ENCODE measurements at regions not wholly inside any gene's neighbourhood (a gene's known extent, or its start where the extent isn't known, plus 50 kb on each side); places are given as distances from the start of the nearest gene placed in this dataset.

- DNase-seq, result no peak
Measured at GRCh38 chr18:55819448-55819847, 231.5 kb upstream of the TCF4 start.

DNA sequence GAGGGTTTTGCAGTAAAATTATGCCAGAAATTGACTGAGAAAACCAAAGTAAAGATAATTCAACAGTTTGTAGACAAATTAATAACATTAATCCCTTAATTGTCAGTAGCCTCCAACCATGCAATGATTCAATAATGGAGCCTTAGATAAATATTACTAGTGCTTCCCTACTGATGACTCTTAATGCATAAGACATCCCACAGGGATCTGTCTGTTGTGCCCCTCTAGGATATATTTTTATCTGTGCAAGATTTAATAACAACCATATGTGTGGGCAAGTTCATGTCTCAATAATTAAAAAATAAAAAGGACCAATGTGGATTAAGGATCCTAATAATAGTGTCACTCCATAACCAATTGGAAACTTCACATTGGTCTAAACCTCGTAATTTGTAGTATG lies 230.3 kb upstream of the TCF4 start:
- no peak for DNase-seq

GRCh38 chr18:55811925-55812324 lies 223.9 kb upstream of the TCF4 start:
- DNase-seq, result no peak

GRCh38 chr18:55805666-55806065 lies 217.7 kb upstream of the TCF4 start:
- no peak for DNase-seq

DNA sequence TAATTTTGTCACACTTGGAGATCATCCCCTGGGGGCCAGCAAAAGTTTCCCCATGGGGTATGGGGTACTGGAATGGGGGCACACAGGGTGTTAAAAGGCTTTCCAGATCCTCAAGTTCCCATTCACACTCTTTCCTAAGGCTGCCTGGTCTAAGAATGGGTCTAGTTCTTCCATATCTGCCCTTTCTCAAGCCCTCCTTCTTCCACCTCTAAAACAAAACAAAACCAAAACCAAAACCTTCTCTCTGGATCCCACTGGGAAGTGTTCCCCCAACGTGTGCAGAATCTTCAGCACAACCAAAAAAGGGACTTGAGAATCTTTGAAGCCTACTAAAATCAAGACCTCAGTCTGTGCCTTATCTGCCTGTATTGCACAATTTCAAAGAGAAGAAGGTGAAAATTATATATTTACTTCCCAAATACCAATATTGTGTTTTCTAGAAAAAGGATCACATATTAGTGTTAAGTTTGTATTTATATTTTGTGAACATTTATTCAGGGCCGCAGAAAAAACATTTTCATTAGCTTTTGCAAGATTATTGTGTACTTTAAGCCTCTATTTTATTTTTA lies 207.2 kb upstream of the TCF4 start:
- DNase-seq, result no peak

GRCh38 chr18:55794288-55795052 lies 206.5 kb upstream of the TCF4 start:
- DNase-seq, result no peak

DNA sequence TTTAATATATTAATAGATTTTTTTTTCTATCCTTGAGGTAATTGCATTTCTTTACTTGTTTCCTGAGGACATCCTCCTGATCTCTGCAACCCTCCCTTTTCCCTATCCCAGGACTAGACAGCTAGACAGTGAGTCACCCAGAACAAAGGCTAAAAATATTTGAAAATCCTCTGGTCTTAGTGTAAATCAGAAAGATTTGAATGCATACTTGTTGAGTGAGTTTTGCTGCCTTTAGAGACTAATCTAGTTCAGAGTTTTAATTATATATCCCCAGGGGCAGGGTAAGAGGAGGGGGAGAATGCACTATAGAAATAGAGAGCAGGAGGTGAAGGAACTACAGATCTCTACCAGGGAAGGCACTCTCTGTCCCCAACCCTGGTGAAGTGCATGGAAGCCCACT lies 202.3 kb upstream of the TCF4 start:
- DNase-seq, result no peak

DNA sequence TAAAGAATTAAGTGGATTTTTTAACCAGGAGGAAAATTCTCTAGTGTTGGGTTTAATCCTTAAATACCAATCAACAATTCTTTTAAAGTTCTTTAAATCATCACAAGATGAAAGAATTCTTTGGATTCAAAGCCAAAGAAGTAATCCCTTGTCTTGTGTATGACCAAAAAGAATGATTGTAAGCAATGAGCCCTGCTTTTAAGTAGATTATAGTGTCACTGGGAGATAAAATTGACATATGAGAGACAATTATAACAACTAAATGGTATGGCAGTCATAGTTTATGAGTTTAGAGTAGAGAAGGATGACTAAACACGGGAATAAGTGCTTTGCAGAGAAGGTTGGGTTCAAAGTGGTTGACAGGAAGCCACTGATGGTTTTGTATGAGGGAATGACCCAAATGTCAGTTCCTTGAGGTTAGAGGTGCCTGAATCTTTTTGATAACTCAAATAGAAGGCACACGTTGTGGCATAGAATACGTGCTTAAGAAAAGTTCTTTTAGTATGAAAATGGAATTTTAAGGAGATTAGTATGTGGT lies 199.6 kb upstream of the TCF4 start:
- no peak for DNase-seq

- no peak for DNase-seq
Measured at GRCh38 chr18:55786651-55787272, 198.8 kb upstream of the TCF4 start.

GRCh38 chr18:55783921-55784320 lies 195.9 kb upstream of the TCF4 start:
- no peak for DNase-seq

- peak; percentile 11 for DNase-seq
Measured at GRCh38 chr18:55781481-55781957, 193.5 kb upstream of the TCF4 start.

- peak; percentile 8 for DNase-seq
Measured at GRCh38 chr18:55780586-55781071, 192.6 kb upstream of the TCF4 start.

DNA sequence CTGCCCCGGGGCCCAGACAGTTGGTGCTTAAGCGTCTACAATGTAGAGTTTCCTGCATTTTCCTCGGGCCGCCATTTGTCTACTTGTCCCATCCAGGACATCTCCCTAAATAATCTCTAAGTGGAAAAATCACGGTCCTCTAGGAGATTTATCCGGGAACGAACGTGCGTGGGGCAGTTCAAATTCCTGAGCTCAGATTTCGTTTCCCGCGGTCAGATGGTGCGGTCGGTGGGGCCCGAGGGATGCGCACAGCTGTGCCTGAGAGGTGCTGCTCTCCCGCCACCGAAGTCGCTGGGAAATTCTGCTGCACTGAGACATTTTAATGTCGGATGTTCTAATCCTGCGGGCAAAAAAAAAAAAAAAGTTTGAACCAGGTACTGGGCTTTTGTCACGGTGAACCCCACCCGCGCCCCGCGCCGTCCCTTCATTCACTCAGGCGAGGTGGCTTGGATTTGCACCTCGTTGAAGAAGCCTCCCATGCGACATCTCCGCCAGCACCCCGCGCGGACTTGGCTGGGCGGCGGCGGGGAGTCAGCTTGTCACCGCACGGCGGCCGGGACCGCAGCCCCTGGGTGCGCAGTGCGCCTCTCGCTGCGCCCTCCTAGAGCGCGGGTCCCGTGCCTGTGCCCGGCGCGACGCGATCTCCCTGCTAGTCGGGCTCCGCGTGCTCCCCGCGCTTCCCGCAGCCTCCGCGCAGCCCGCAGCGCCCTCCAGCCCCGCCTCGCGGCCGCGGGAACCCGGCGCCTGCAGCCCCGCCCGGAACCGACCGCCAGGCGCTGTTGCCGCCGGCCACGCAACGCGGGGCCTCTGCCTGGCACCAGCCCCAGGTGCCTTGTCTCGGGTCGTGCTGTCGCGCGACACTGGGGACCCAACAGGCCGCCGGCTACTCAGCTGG lies 191.9 kb upstream of the TCF4 start:
- DNase-seq, result peak; percentile 10

DNA sequence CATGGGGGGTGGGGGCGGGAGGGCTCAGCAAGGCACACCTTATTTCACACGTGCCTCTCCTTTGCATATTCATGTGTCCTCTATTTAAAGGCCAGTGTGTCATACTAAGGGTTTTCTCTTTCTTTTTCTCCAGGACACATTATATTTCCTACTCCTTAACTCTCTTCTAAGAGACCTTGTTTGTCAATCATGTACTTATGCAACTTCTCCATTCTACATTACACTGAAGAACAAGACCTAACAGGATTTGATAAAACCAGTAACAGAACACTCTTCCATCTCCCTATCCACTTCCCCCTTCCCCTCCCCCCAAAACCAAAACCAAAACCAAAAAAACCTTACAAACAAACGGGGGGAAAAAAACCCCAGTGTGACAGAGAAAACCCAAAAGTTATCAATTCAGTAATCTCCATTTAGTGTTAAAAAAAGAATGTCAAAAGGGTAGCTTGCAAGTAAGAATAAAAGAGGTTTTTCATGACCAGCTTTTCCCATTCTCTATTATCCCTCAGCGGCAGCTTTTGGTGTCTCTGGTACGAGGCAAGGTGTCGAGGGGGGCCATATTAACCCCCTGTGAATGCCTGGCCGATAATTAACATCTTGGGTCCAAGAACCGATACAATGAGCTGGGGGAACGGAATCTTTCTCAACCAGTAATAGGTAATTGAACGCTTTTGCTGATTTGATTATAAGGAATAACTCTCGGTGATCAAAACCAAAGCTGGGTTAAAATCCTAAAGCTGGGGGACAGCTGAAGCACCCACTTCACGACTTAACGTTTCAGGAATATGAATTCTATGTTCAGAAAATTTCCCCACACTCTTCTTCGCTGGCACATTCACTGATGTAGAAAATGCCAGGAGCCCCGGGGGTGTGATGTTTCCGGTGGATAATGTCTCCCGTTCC lies 191.0 kb upstream of the TCF4 start:
- peak; percentile 10 for DNase-seq

- no peak for DNase-seq
Measured at GRCh38 chr18:55777666-55778304, 189.8 kb upstream of the TCF4 start.

DNA sequence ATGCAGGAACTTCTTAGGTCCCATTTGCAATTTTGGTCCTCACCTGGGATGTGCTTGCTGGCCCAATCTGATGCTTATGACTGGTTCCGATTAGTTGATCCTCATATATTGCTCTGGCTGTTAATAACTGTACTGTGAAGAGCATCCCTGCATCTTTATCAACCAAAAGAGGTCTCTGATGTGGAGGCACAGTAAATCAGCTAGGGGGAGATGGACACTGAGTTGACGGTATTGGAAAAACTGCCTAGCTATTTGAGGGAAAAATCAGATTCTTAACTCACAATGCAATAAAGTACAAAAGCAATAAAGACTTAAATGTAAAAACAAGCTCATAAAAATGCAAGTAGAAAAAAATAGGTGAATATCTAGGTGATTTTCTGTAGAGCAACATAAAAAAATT lies 188.0 kb upstream of the TCF4 start:
- DNase-seq, result no peak

- DNase-seq, result no peak
Measured at GRCh38 chr18:55774505-55774904, 186.5 kb upstream of the TCF4 start.

GRCh38 chr18:55768255-55768654 lies 180.3 kb upstream of the TCF4 start:
- no peak for DNase-seq

- DNase-seq, result no peak
Measured at GRCh38 chr18:55764386-55764785, 176.4 kb upstream of the TCF4 start.

- DNase-seq, result no peak
Measured at GRCh38 chr18:55763805-55764204, 175.8 kb upstream of the TCF4 start.

GRCh38 chr18:55763298-55763697 lies 175.3 kb upstream of the TCF4 start:
- no peak for DNase-seq
